ENCODE measurements at regions not wholly inside any gene's neighbourhood (a gene's known extent, or its start where the extent isn't known, plus 50 kb on each side); places are given as distances from the start of the nearest gene placed in this dataset.
A peak's percentile ranks its signal among the peaks of the same experiment; 100 is the strongest.

DNA sequence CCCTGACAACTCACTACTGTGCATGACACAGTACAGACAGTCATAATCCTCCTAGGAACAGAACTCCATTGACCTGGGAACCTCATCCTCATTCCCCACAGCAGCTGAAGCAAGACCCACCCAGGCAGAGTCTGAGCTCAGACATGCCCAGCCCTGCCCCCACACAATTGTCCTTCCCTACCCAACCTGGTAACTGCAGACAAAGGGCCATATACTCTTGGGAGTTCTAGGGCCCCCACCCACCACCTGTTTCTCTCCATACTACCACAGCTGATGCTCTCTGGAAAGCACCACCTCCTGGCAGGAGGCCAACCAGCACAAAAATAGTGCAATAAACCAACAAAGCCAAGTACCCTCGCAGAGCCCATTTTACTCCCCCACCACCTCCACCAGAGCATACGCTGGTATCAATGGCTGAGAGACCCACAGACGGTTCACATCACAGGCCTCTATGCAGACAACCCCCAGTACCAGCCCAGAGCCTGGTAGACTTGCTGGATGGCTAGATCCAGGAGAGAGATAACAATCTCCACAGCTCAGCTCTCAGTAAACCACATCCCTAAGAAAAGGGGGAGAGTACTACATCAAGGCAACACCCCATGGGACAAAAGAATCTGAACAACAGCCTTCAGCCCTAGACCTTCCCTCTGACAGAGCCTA is 159.7 kb upstream of the CXADR start:
- H3K27ac Mint-ChIP-seq (ENCODE audit: unreplicated experiment): no peak overlapping the region
- intact Hi-C loops (cut with micrococcal nuclease; ENCODE audit: unreplicated experiment): no loop called here
- H3K36me3 Mint-ChIP-seq (ENCODE audit: insufficient read depth, unreplicated experiment): no peaks in the 10 kb centered on the region
- no peak overlapping the region for H3K4me3 Mint-ChIP-seq (ENCODE audit: low read depth, unreplicated experiment)
- no TSS peak for BruUV-seq (replicated peaks)
- peaks cover 3% of the 10 kb centered on the region for H3K9me3 Mint-ChIP-seq (ENCODE audit: low read depth, unreplicated experiment)
- no peaks in the 10 kb centered on the region for H3K4me1 Mint-ChIP-seq (ENCODE audit: low read depth, unreplicated experiment)
- DNase-seq: no peak
- TF ChIP-seq, protein P1, sequence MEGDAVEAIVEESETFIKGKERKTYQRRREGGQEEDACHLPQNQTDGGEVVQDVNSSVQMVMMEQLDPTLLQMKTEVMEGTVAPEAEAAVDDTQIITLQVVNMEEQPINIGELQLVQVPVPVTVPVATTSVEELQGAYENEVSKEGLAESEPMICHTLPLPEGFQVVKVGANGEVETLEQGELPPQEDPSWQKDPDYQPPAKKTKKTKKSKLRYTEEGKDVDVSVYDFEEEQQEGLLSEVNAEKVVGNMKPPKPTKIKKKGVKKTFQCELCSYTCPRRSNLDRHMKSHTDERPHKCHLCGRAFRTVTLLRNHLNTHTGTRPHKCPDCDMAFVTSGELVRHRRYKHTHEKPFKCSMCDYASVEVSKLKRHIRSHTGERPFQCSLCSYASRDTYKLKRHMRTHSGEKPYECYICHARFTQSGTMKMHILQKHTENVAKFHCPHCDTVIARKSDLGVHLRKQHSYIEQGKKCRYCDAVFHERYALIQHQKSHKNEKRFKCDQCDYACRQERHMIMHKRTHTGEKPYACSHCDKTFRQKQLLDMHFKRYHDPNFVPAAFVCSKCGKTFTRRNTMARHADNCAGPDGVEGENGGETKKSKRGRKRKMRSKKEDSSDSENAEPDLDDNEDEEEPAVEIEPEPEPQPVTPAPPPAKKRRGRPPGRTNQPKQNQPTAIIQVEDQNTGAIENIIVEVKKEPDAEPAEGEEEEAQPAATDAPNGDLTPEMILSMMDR (IDR thresholded peaks at IDR 0.05; ENCODE audit: unreplicated experiment): no peak
- no peaks in the 10 kb centered on the region for H3K27me3 Mint-ChIP-seq (ENCODE audit: unreplicated experiment)
- CTCF ChIA-PET: interaction anchor here (0.6 to 0.7 kb wide), 2 partner anchors 20 to 302 kb away, joined by 3 to 4 read pairs; no protein-coding TSS in a partner anchor

DNA sequence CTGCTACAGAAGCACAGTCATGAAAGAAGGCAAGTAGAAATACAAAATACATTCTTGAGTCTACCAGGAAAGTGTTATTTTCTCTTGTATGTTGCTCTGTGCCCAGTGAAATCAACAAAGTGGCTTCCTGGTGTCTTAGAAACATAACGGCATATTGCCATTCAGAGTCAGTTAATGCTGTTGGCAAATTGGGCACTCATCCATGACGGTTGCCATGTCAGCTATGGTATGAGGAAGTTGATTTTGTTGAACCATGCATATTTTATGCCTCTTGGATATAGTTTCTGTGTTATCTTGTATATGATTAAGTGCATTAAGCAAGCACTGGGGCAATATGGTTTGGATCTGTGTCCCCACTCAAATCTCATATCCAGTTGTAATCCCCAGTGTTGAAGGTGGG is 153.1 kb upstream of the CXADR start:
- DNase-seq: no peak
- BruUV-seq (replicated peaks): no TSS peak
- H3K27ac Mint-ChIP-seq (ENCODE audit: unreplicated experiment): no peak overlapping the region
- H3K4me1 Mint-ChIP-seq (ENCODE audit: low read depth, unreplicated experiment): no peaks in the 10 kb centered on the region
- no peaks in the 10 kb centered on the region for H3K36me3 Mint-ChIP-seq (ENCODE audit: insufficient read depth, unreplicated experiment)
- TF ChIP-seq, protein P1 (IDR thresholded peaks at IDR 0.05; ENCODE audit: unreplicated experiment): no peak
- CTCF ChIA-PET: no interaction called here
- no peak overlapping the region for H3K4me3 Mint-ChIP-seq (ENCODE audit: low read depth, unreplicated experiment)
- H3K27me3 Mint-ChIP-seq (ENCODE audit: unreplicated experiment): no peaks in the 10 kb centered on the region
- H3K9me3 Mint-ChIP-seq (ENCODE audit: low read depth, unreplicated experiment): peaks cover 3% of the 10 kb centered on the region
- intact Hi-C loops (cut with micrococcal nuclease; ENCODE audit: unreplicated experiment): no loop called here

DNA sequence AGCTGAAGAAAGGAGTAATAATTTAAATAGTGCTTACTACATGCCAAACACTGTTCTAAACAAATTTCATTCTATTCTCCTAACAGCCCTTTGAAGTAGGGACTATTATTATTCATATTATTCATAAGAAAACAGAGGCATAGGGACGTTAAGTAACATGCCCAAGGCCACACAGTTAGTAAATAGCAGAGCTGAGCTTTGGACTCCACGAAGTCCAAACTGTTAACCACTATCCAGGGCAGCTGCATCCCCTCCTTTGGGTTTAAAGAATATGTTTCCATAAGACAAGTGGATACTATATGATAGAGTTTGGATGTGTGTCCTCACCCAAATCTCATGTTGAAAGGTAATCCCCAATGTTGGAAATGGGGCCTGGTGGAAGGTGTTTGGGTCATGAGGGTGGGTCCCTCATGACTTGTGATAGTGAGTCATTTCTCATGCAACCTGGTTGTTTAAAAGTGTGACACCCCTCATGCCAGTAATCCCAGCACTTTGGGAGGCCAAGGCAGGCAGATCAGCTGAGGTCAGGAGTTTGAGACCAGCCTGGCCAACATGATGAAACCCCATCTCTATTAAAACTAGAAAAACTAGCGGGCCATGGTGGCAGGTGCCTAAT is 144.0 kb upstream of the CXADR start:
- no peak for DNase-seq
- Mint-ChIP-seq H3K27ac (ENCODE audit: unreplicated experiment) (no peak overlapping the region), H3K27me3 (ENCODE audit: unreplicated experiment) (no peaks in the 10 kb centered on the region), H3K4me3 (ENCODE audit: low read depth, unreplicated experiment) (no peak overlapping the region), H3K9me3 (ENCODE audit: low read depth, unreplicated experiment) (no peaks in the 10 kb centered on the region), H3K4me1 (ENCODE audit: low read depth, unreplicated experiment) (peaks cover 12% of the 10 kb centered on the region), H3K36me3 (ENCODE audit: insufficient read depth, unreplicated experiment) (peaks cover 9% of the 10 kb centered on the region)
- BruUV-seq (replicated peaks): no TSS peak
- TF ChIP-seq, protein P1 (IDR thresholded peaks at IDR 0.05; ENCODE audit: unreplicated experiment): no peak
- CTCF ChIA-PET: no interaction called here
- intact Hi-C loops (cut with micrococcal nuclease; ENCODE audit: unreplicated experiment): no loop called here

DNA sequence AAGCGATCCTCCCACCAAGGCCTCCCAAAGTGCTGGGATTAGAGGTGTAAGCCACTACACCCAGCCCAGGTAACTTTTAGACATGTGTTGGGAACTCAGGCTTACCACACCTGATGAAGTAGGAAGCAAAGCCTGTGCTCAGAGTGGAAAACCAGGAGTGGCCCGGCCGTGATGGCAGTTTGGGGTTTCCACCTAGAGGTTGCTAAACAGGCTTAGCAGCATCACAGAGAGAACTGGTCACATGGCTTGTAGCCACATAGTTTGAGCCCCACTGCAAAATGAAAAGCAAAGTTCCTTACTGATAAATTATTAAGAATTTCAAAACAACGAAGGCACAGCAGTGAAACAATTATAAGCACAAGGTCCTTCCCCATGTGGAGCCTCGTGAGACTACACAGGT is 142.6 kb upstream of the CXADR start:
- intact Hi-C loops (cut with micrococcal nuclease; ENCODE audit: unreplicated experiment): no loop called here
- DNase-seq: peak; percentile 62
- Mint-ChIP-seq H3K9me3 (ENCODE audit: low read depth, unreplicated experiment) (peaks cover 3% of the 10 kb centered on the region), H3K4me3 (ENCODE audit: low read depth, unreplicated experiment) (no peak overlapping the region), H3K27ac (ENCODE audit: unreplicated experiment) (peak overlapping the region; percentile 90), H3K4me1 (ENCODE audit: low read depth, unreplicated experiment) (peaks cover 12% of the 10 kb centered on the region), H3K36me3 (ENCODE audit: insufficient read depth, unreplicated experiment) (peaks cover 9% of the 10 kb centered on the region), H3K27me3 (ENCODE audit: unreplicated experiment) (no peaks in the 10 kb centered on the region)
- BruUV-seq (replicated peaks): no TSS peak
- TF ChIP-seq, protein P1 (IDR thresholded peaks at IDR 0.05; ENCODE audit: unreplicated experiment): no peak
- CTCF ChIA-PET: interaction anchor here (1.3 kb wide), 1 partner anchor 240 kb away, joined by 4 read pairs; no protein-coding TSS in a partner anchor
